GM21515 (cell line): ENCODE measurements at regions not wholly inside any gene's neighbourhood (a gene's known extent, or its start where the extent isn't known, plus 50 kb on each side); places are given as distances from the start of the nearest gene placed in this dataset.
"Not testable (repeated sequence)": the region's sequence is repeated elsewhere in the genome, so short reads cannot be mapped to it uniquely, and the experiment has no call there.

Experiments used
- ATAC-seq: cut with Tn5 transposase; IDR thresholded peaks from one replicate; pipeline ENCODE4 v1.9.1; 2021; ENCODE audit not compliant: unreplicated experiment

GRCh38 chr7:109402107-109402506, 832.4 kb downstream of the DNAJB9 start:
- no peak for ATAC-seq

GRCh38 chr7:109407756-109408155, 838.1 kb downstream of the DNAJB9 start:
- no peak for ATAC-seq

GRCh38 chr7:109437957-109438356, 868.3 kb downstream of the DNAJB9 start:
- ATAC-seq, result no peak

- ATAC-seq, result no peak
Measured at GRCh38 chr7:109449760-109450159, 880.1 kb downstream of the DNAJB9 start.

GRCh38 chr7:109456116-109456515, 886.4 kb downstream of the DNAJB9 start:
- no peak for ATAC-seq

GRCh38 chr7:109460296-109460695, 890.6 kb downstream of the DNAJB9 start:
- ATAC-seq, result no peak

GRCh38 chr7:109462171-109462570, 892.5 kb downstream of the DNAJB9 start:
- no peak for ATAC-seq

GRCh38 chr7:109467729-109468128, 898.1 kb downstream of the DNAJB9 start:
- ATAC-seq, result not testable (repeated sequence)

- no peak for ATAC-seq
Measured at GRCh38 chr7:109473172-109473571, 903.5 kb downstream of the DNAJB9 start.

- ATAC-seq, result no peak
Measured at GRCh38 chr7:109476409-109476808, 906.7 kb downstream of the DNAJB9 start.

- ATAC-seq, result no peak
Measured at GRCh38 chr7:109479388-109479787, 909.7 kb downstream of the DNAJB9 start.

GRCh38 chr7:109490607-109491006, 920.9 kb downstream of the DNAJB9 start:
- not testable (repeated sequence) for ATAC-seq

- no peak for ATAC-seq
Measured at GRCh38 chr7:109497053-109497452, 927.4 kb downstream of the DNAJB9 start.

- ATAC-seq, result no peak
Measured at GRCh38 chr7:109498131-109498530, 928.5 kb downstream of the DNAJB9 start.

GRCh38 chr7:109503421-109503820, 933.7 kb downstream of the DNAJB9 start:
- no peak for ATAC-seq

- no peak for ATAC-seq
Measured at GRCh38 chr7:109522585-109522984, 952.9 kb downstream of the DNAJB9 start.

- no peak for ATAC-seq
Measured at GRCh38 chr7:109527833-109528232, 958.2 kb downstream of the DNAJB9 start.

GRCh38 chr7:109529712-109530111, 960.0 kb downstream of the DNAJB9 start:
- no peak for ATAC-seq

- no peak for ATAC-seq
Measured at GRCh38 chr7:109532262-109532992, 962.8 kb downstream of the DNAJB9 start.

GRCh38 chr7:109545686-109546085, 976.0 kb downstream of the DNAJB9 start:
- no peak for ATAC-seq

- ATAC-seq, result no peak
Measured at GRCh38 chr7:109549471-109550193, 980.0 kb downstream of the DNAJB9 start.

GRCh38 chr7:109552017-109552416, 982.3 kb downstream of the DNAJB9 start:
- ATAC-seq, result no peak
